Mucosa of stomach (tissue), 1 donor: ENCODE measurements at regions not wholly inside any gene's neighbourhood (a gene's known extent, or its start where the extent isn't known, plus 50 kb on each side); places are given as distances from the start of the nearest gene placed in this dataset.
"Not testable (repeated sequence)": the region's sequence is repeated elsewhere in the genome, so short reads cannot be mapped to it uniquely, and the experiment has no call there.

Experiments
- H3K27me3 ChIP-seq: one replicate; pipeline ENCODE4 v1.7.0; 2013; ENCODE audit warnings: mild to moderate bottlenecking, low read length; ENCODE audit not compliant: control insufficient read depth, insufficient read depth
- H3K36me3 ChIP-seq: one replicate; pipeline ENCODE4 v1.7.0; 2013; ENCODE audit warnings: low read length; ENCODE audit not compliant: control insufficient read depth, insufficient read depth
- H3K4me1 ChIP-seq: one replicate; pipeline ENCODE4 v1.7.0; 2013; ENCODE audit warnings: mild to moderate bottlenecking, low read length; ENCODE audit not compliant: control insufficient read depth, insufficient read depth
- H3K4me3 ChIP-seq: one replicate; pipeline ENCODE4 v1.7.0; 2013; ENCODE audit warnings: low read length
- H3K9ac ChIP-seq: one replicate; pipeline ENCODE4 v1.7.0; 2013; ENCODE audit warnings: mild to moderate bottlenecking, low read length, moderate library complexity
- H3K9me3 ChIP-seq: one replicate; pipeline ENCODE4 v1.7.0; 2013; ENCODE audit warnings: mild to moderate bottlenecking, low read length, moderate library complexity; ENCODE audit not compliant: control insufficient read depth
- donor health status: Pancreatic carcinoma.

DNA sequence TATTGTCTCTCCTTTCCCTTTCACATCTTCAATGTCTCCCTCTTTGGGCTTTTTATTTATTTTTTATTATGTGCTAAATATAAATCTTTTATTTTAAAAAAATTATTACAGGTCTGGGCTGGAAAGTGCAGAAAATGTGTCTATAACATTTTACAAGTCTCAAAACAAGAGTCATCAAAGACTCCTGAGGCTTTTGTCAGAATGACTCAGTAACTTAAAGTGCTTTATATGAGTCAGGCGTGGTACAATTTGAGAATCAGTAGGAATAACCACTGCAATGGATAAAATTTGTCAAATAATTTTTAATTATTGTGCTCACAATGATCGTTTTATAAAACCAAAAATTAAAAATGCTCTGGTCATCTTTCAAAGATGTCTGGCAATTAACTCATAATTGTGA is 193.9 kb downstream of the MMUT start:
- no peaks in the 10 kb centered on the region for H3K36me3 ChIP-seq
- no peaks in the 10 kb centered on the region for H3K27me3 ChIP-seq
- H3K9me3 ChIP-seq, result no peaks in the 10 kb centered on the region
- no peaks in the 10 kb centered on the region for H3K4me1 ChIP-seq
- H3K9ac ChIP-seq, result no peak overlapping the region
- no peak overlapping the region for H3K4me3 ChIP-seq

- H3K4me1 ChIP-seq, result no peaks in the 10 kb centered on the region
- H3K27me3 ChIP-seq, result no peaks in the 10 kb centered on the region
- no peak overlapping the region for H3K4me3 ChIP-seq
- no peaks in the 10 kb centered on the region for H3K36me3 ChIP-seq
- no peak overlapping the region for H3K9ac ChIP-seq
- no peaks in the 10 kb centered on the region for H3K9me3 ChIP-seq
Measured at GRCh38 chr6:49264909-49265308, 198.1 kb downstream of the MMUT start.

GRCh38 chr6:49264496-49264895 is 198.6 kb downstream of the MMUT start:
- no peaks in the 10 kb centered on the region for H3K9me3 ChIP-seq
- H3K27me3 ChIP-seq, result no peaks in the 10 kb centered on the region
- no peaks in the 10 kb centered on the region for H3K36me3 ChIP-seq
- H3K9ac ChIP-seq, result no peak overlapping the region
- H3K4me1 ChIP-seq, result no peaks in the 10 kb centered on the region
- H3K4me3 ChIP-seq, result no peak overlapping the region

DNA sequence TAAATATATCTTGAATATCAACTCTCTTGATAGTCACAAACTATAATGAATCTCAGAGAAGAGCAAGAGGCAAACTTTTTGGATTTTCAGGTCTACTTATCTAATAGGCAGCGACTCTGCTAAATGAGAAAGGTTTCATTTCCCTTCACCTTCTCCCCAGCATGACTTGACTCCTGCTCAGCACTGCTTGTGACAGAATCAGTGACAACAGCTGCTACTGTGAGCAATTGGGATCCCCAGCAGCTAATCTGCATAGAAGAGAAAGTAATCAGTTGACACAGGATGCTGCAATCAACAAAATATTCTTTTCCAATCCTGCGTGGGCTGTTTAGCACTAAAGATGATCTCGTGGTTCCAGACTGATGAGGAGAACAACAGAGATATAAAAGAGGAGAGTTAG is 205.5 kb downstream of the MMUT start:
- H3K9me3 ChIP-seq, result no peaks in the 10 kb centered on the region
- H3K4me3 ChIP-seq, result no peak overlapping the region
- H3K27me3 ChIP-seq, result no peaks in the 10 kb centered on the region
- H3K4me1 ChIP-seq, result no peaks in the 10 kb centered on the region
- no peaks in the 10 kb centered on the region for H3K36me3 ChIP-seq
- H3K9ac ChIP-seq, result no peak overlapping the region

DNA sequence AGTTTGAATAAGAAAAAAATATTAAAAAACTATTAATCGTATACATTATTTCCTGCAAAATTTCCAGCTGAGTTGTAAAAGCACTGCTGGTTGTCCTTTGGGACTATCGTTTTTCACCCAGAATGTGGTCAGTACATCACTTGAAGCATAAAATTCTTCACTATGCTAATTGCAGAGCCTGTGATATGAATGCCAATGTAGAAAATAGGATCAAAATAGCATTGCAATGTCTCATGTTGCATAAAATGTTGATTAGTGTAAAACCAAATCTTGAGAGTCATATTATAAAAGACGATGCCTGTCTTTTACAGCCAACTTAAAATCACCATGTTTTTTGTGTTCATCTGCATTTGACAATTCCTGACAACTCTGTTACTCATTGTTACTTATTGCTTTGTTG is 207.7 kb downstream of the MMUT start:
- no peaks in the 10 kb centered on the region for H3K27me3 ChIP-seq
- H3K36me3 ChIP-seq, result no peaks in the 10 kb centered on the region
- no peak overlapping the region for H3K4me3 ChIP-seq
- H3K9ac ChIP-seq, result no peak overlapping the region
- H3K9me3 ChIP-seq, result no peaks in the 10 kb centered on the region
- no peaks in the 10 kb centered on the region for H3K4me1 ChIP-seq

GRCh38 chr6:49252901-49253300 is 210.2 kb downstream of the MMUT start:
- no peaks in the 10 kb centered on the region for H3K9me3 ChIP-seq
- no peaks in the 10 kb centered on the region for H3K4me1 ChIP-seq
- no peak overlapping the region for H3K4me3 ChIP-seq
- H3K36me3 ChIP-seq, result no peaks in the 10 kb centered on the region
- H3K9ac ChIP-seq, result no peak overlapping the region
- no peaks in the 10 kb centered on the region for H3K27me3 ChIP-seq

GRCh38 chr6:49233483-49233882 is 229.6 kb downstream of the MMUT start:
- H3K9me3 ChIP-seq, result no peaks in the 10 kb centered on the region
- H3K36me3 ChIP-seq, result no peaks in the 10 kb centered on the region
- H3K4me1 ChIP-seq, result no peaks in the 10 kb centered on the region
- H3K4me3 ChIP-seq, result no peak overlapping the region
- no peaks in the 10 kb centered on the region for H3K27me3 ChIP-seq
- H3K9ac ChIP-seq, result no peak overlapping the region

DNA sequence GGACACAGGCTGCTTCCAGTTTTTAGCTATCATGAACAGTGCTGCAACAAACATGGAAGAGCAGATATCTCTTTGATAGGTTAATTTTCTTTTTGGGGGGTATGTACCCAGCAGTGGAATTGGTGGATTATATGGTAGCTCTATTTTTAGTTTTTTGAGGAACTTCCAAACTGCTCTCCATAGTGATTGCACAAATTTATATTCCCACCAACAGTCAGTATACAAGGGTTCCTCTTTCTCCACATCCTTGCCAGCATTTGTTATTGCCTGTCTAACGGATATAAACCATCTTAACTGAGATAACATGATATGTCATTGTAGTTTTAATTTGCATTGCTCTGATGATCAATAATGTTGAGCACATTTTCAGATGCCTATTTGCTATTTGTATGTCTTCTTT is 237.6 kb downstream of the MMUT start:
- H3K9me3 ChIP-seq, result no peaks in the 10 kb centered on the region
- H3K36me3 ChIP-seq, result no peaks in the 10 kb centered on the region

DNA sequence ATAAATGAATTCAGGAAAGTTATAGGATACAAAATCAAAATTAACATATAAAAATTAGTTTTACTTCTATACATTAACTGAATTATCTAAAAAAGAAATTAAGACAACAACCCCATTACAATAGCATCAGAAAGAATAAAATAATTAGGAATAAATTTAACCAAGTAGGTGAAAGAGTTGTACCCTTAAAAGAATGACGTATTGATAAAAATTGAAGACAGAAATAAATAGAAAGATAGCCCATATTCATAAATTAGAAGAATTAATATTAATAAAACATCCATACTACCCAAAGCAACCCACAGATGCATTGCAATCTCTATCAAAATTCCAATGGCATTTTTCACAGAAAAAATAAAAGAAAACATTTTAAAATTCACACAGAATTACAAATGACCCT is 242.8 kb downstream of the MMUT start:
- no peaks in the 10 kb centered on the region for H3K27me3 ChIP-seq
- no peak overlapping the region for H3K4me3 ChIP-seq
- no peaks in the 10 kb centered on the region for H3K4me1 ChIP-seq
- no peak overlapping the region for H3K9ac ChIP-seq
- H3K36me3 ChIP-seq, result no peaks in the 10 kb centered on the region
- H3K9me3 ChIP-seq, result no peaks in the 10 kb centered on the region

More for the DNA sequence above, 237.6 kb downstream of the MMUT start:
- no peak overlapping the region for H3K4me3 ChIP-seq
- no peaks in the 10 kb centered on the region for H3K27me3 ChIP-seq
- no peaks in the 10 kb centered on the region for H3K4me1 ChIP-seq
- H3K9ac ChIP-seq, result no peak overlapping the region

DNA sequence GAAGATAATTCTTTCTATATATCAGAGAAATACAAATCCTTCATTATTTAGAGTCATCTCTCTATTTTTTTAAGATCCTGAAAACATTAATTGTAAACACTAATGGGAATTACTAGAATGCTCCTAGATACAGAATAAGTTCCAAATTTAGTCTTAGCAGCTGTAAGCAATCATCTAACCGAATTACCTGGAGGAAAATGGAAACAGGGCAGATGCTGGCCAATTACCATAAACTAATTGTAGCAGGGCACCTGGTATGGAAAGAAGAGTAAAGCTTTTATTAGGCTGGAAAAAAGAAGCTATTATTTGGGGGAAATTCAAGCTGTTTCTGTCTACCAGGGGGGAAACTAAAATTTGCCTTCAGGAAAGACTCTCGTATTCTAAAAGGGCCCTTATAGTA is 257.5 kb downstream of the MMUT start:
- no peak overlapping the region for H3K9ac ChIP-seq
- no peaks in the 10 kb centered on the region for H3K4me1 ChIP-seq

DNA sequence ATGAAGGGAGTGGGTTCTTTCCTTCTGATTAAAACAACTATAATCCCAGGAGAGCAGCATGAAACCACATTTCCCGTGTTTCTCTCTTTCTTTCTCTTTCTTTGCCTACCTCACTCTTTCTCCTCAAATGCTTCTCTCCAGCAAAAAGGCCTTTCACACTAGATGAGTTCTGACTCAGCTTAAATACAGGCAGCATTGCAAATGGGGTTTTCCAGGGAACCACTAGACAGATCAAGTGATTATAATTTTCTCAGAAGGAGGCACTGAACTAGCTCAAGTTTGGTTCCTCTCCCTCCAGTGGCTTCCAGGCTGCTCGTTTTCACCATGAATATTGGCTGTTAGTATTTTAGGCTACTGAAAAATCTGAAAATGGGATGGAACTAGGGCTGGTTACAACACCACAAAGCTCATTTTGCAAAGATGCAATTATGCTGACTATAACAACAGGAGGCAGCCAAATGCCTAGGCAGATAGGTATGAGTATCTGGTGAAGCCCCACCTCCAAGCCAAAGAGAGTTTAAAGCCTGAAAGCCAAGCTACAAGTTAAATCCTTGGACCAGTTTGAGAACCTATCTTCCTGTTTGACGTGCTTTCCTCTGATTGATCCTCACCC is 260.0 kb downstream of the MMUT start:
- no peaks in the 10 kb centered on the region for H3K9me3 ChIP-seq
- H3K4me3 ChIP-seq, result no peak overlapping the region
- H3K4me1 ChIP-seq, result no peaks in the 10 kb centered on the region
- H3K36me3 ChIP-seq, result no peaks in the 10 kb centered on the region
- H3K27me3 ChIP-seq, result no peaks in the 10 kb centered on the region
- H3K9ac ChIP-seq, result no peak overlapping the region

More for the DNA sequence above, 257.5 kb downstream of the MMUT start:
- Histone ChIP-seq H3K4me3 (no peak overlapping the region), H3K36me3 (no peaks in the 10 kb centered on the region), H3K9me3 (no peaks in the 10 kb centered on the region), H3K27me3 (no peaks in the 10 kb centered on the region)

DNA sequence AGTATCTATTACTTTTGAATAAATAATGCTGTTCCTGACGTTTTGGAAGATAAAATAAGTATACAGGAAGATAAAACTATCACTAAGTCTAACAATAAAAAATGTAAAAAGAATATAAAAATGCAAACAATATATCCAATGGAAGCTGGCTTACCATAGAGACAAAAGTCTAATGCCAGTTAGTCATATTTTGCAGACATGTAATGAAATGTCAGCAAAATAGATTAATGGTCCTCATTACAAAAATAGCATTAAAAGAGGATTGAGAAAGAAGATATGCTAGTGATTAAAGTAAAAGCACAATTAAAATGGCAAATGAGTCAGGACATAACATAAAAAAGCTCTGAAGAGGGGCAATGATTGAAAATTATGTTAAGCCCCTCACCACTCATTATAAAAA is 265.0 kb downstream of the MMUT start:
- Histone ChIP-seq H3K9me3 (no peaks in the 10 kb centered on the region), H3K4me1 (no peaks in the 10 kb centered on the region), H3K9ac (no peak overlapping the region), H3K36me3 (no peaks in the 10 kb centered on the region), H3K4me3 (no peak overlapping the region), H3K27me3 (no peaks in the 10 kb centered on the region)

DNA sequence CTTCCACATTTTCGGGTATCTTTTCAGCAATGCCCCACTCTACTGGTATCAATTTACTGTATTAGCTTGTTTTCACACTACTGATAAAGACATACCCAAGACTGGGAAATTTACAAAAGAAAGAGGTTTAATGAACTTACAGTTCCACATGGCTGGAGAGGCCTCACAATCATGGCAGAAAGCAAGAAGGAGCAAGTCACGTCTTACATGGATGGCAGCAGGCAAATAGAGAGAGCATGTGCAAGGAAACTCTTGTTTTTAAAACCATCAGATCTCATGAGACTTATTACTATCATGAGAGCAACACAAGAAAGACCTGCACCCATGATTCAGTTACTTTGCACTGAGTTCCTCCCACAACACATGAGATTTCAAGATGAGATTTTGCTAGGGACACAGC is 300.7 kb downstream of the MMUT start:
- not testable (repeated sequence) for H3K36me3 ChIP-seq, H3K27me3 ChIP-seq, H3K4me1 ChIP-seq, H3K9me3 ChIP-seq, H3K9ac ChIP-seq, H3K4me3 ChIP-seq
